GM21423 (cell line): ENCODE measurements at regions not wholly inside any gene's neighbourhood (a gene's known extent, or its start where the extent isn't known, plus 50 kb on each side); places are given as distances from the start of the nearest gene placed in this dataset.

Experiments used
- ATAC-seq: cut with Tn5 transposase; IDR thresholded peaks from one replicate; pipeline ENCODE4 v1.9.1; 2021; ENCODE audit warnings: mild to moderate bottlenecking, moderate library complexity; ENCODE audit not compliant: unreplicated experiment

GRCh38 chr2:6750411-6751158 is 115.1 kb downstream of the CMPK2 start:
- no peak for ATAC-seq

- ATAC-seq = no peak
Observed at GRCh38 chr2:6754419-6754818, 111.3 kb downstream of the CMPK2 start.

GRCh38 chr2:6755456-6755855 is 110.3 kb downstream of the CMPK2 start:
- ATAC-seq = no peak

DNA sequence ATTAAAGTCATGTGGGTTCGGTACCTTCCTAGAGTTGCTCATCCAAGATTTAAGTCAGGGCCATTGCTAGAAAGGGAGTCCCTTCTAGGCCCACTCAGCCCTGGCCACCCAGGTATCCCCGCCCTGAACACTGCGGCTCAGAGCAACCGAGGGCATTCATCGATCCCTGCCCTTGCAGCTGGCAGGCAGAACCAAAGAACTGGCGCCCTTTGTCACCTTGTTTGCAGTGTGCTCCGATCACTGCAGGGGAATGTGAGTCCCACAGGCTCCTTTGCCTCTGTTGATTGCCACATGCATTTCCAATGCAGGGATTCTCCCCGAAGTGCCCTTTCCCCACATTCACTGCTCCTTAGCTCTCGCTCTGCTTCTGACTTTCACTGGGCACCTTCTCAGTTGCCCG is 108.5 kb downstream of the CMPK2 start:
- ATAC-seq = no peak

- no peak for ATAC-seq
Observed at GRCh38 chr2:6759689-6760088, 106.0 kb downstream of the CMPK2 start.

GRCh38 chr2:6760132-6760531 is 105.6 kb downstream of the CMPK2 start:
- ATAC-seq = no peak

DNA sequence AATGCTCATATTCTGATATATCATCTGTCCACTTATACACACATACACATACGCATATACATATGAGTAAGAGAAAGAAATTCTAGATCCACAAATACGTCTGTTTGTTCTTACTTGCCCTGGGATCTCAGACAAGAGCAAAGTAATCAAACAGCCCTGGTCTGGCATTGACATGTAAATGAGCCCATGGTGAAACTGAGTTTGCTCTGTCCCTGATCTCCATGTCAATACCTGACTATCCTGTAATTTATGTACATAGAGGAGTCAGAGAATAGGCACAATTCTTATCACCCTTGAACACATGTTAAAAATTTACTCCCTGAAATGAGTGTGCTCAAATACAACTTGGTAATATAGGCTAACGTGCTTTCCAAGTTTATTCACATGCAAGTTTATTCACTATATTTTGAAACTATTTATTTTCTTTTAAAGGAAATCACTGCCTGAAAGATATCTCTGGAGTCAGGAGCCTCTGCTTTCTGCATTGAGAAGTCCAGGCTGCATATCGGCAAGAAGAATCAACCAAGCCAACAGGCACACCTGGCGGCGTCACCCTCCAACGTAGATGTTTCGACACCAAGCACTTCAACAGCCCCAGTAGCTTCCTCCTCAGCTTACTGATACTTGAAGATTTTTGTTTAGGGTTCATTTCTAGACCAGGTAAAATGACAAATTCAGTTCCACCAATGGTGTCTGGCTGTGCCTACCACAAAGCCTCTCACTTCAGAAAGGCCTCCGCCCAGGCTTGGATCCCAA is 100.6 kb downstream of the CMPK2 start:
- no peak for ATAC-seq

DNA sequence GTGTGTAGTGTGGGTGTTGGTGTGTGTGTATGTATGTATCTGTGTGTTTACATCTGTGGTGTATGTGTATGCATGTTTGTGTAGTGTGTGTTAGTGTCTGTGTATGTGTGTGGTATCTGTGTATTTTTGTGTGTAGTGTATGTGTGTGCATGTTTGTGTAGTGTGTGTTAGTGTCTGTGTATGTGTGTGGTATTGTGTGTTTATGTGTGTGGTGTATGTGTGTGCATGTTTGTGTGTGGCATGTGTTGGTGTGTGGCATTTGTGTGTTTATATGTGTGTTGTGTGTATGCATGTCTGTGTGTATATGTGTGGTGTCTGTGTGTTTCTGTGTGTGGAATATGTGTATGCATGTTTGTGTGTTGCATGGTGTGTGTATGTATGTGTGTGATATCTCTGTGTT is 96.4 kb downstream of the CMPK2 start:
- ATAC-seq = no peak

- no peak for ATAC-seq
Observed at GRCh38 chr2:6770006-6770405, 95.7 kb downstream of the CMPK2 start.

DNA sequence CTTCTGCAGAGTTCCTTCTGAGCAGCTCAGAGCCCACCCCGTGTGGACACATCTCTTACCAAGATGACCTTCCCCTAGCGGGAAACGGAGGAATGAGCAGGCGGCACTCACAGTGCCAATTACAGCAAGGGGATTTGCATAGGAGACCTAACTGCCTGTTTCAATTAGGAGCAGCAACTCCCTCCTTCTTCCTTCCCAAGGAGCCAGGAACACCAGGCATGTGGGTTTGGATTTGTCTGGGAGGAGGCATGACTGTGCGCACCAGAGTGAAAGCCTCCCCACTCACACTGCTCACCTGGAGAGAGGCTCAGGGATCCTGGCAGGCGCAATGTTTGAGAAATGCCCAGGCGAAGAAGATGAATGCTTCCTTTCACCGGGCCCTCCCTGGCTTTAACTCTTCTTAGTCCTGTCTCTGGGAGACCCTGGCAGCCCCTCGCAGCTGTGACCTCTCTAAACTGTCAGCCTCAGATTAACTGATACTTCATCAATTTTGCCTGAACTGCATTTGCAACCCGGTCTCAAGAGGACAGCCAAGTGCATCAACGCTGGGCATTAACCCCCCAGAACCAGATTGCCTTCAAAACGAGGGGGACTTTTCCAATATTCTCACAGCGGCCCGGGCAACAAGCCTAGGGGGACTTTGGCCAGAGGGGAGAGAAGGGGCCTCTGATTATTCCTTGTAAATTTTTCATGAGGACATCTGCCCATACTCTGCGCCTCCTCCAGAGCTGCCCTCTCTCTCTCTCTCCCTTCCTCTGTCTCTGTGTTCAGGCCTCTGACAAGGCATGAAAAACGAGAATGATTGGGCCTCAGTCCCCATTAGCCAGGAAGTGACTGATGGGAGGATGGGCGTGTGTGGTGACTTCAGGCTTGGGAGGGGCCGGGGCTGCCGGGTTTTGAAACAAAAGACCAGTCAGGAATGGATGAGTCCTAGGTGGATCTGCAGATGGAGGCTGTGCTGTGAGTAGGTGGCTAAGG is 93.8 kb downstream of the CMPK2 start:
- ATAC-seq = no peak

DNA sequence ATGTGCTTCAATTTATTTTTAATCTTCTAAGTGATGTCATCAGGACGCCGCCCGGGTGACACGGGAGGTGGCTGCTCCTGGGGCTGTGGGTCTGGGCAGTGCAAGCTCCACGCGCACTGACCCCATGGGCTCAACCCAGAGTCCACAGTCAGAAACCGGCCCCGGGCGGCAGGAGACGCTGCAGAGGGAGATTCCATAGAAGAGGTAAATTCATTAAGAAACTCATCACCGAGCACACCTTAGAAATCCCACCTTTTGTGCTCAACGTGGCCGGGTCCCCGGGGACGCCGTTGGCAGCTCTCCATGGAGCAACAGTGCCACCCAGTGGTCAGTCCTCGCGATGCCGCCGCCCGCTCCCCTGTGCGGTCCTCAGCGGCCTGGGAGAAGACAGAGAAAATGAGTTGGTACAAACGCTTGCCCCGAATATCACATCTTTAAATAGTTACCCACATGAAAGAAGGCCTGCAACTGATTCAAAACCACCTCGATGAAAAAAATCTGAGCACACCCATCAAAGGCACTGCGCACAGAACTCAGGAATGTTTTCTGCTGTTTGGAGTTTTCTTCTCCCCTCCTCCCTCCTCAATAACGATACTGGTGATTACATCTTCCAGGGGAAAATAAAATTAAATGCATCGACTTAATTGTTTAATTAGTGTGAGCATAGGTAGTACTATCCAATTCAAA is 92.6 kb downstream of the CMPK2 start:
- peak; percentile 88 for ATAC-seq

DNA sequence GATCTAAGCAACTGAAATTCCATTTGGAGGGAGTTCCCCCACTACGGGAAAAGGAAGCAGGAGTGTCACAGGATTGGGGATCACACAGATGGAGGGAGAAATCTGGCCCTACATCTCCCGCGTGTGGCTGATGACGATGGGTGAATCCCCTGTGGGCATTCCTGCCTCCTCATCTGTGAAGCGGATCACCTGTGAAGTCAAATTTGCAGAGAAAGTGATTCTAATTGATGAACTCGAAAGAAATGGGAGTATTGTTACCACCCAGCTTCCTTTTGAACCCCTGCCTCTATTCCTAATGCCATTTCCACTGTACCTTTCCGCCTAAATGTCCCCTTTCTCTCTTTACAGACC is 92.0 kb downstream of the CMPK2 start:
- ATAC-seq = no peak

GRCh38 chr2:6776125-6776524 is 89.6 kb downstream of the CMPK2 start:
- ATAC-seq = no peak

- no peak for ATAC-seq
Observed at GRCh38 chr2:6777626-6778025, 88.1 kb downstream of the CMPK2 start.

GRCh38 chr2:6780765-6781274 is 84.9 kb downstream of the CMPK2 start:
- peak; percentile 83 for ATAC-seq

- no peak for ATAC-seq
Observed at GRCh38 chr2:6782517-6783237, 83.0 kb downstream of the CMPK2 start.

DNA sequence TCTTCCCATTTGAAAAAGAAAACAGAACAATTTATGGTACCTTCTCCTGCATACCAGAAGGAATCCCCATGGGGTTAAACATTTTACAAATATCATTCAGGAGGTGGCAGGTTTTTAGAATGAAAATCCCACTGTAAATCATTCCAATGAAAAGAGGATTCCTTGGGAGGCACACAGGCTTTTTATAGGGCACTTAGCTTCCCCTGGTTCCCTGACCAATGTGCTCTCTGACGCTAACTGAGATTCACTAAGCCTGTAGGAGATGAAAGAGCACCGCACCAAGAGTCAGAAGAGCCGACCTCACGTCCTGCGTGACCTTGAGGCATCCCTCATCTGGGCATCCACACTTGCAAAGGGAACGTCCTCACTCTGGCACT is 82.5 kb downstream of the CMPK2 start:
- ATAC-seq = no peak

GRCh38 chr2:6784291-6784690 is 81.4 kb downstream of the CMPK2 start:
- no peak for ATAC-seq

DNA sequence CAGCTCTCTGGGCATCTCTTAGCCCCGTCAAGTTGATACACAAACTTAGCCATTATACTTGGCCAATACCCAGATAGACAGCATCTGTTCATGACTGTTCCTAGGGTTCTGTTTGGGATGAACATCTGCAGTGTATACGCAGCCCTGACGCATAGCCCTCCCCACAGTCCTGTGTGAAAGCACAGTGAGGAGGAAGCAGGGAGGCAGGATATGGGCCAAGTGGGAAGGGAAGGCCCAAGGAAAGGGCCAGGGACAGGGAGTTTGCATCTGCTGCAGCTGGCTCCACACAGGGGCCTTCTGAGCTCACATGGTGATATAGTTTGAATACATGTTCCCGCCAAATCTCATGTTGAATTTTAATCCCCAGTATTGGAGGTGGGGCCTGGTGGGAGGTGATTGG is 80.2 kb downstream of the CMPK2 start:
- no peak for ATAC-seq

DNA sequence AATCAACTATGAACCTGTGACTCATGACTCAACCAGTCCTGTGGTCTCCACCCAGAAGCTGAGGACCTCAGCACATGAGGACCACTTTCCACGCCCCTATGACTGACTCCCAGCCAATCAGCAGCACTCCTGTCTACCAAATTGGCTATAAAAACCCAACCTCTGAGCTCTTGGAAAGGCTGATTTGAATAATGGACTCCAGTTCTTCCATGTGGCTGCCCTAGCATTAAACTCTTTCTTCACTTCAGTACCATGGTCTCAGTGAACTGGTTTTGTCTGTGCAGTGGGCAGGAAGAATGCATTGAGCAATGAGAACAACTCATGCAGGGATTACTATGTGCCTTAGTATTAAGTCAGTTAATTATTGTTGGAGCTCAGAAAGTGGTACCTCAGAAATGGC is 78.3 kb downstream of the CMPK2 start:
- no peak for ATAC-seq
